ENCODE measurements at regions not wholly inside any gene's neighbourhood (a gene's known extent, or its start where the extent isn't known, plus 50 kb on each side); places are given as distances from the start of the nearest gene placed in this dataset.

- TF ChIP-seq CTCF (IDR thresholded peaks at IDR 0.05) = no peak
Measured at GRCh38 chr11:19650467-19650866, 62.2 kb upstream of the NAV2 start.

- TF ChIP-seq CTCF (IDR thresholded peaks at IDR 0.05) = no peak
Measured at GRCh38 chr11:19649751-19650150, 62.9 kb upstream of the NAV2 start.

GRCh38 chr11:19648321-19648720 lies 64.3 kb upstream of the NAV2 start:
- no peak for TF ChIP-seq CTCF (IDR thresholded peaks at IDR 0.05)

GRCh38 chr11:19647816-19648215 lies 64.8 kb upstream of the NAV2 start:
- TF ChIP-seq CTCF (IDR thresholded peaks at IDR 0.05) = no peak

GRCh38 chr11:19646921-19647320 lies 65.7 kb upstream of the NAV2 start:
- TF ChIP-seq CTCF (IDR thresholded peaks at IDR 0.05) = no peak

GRCh38 chr11:19646308-19646707 lies 66.3 kb upstream of the NAV2 start:
- TF ChIP-seq CTCF (IDR thresholded peaks at IDR 0.05) = no peak

GRCh38 chr11:19644316-19644715 lies 68.3 kb upstream of the NAV2 start:
- TF ChIP-seq CTCF (IDR thresholded peaks at IDR 0.05) = no peak

Data from LNCAP (cell line).